K562 (cell line): ENCODE measurements at regions not wholly inside any gene's neighbourhood (a gene's known extent, or its start where the extent isn't known, plus 50 kb on each side); places are given as distances from the start of the nearest gene placed in this dataset.

Source experiments
- ATAC-seq: fragments of 200-7000 bp; cut with Tn5 transposase; 3 replicates; pipeline ENCODE4 v1.9.1; 2020; ENCODE audit warnings: moderate library complexity
- BruUV-seq: library from RNA; stranded (reverse); fragments of 400-500 nt; replicated peaks from 2 replicates; lab custom pipeline; 2021; lab: Mats Ljungman, UMichigan
- CTCF ChIA-PET: fragments of 300-600 bp; formaldehyde crosslinking; extraction: SDS; loops from one replicate; lab custom pipeline; 2021; ENCODE audit warnings: low intra/inter-chr PET ratio; lab: Yijun Ruan, JAX
- POLR2A ChIA-PET: fragments of 300-600, 350-650 bp; sonication (Branson Sonifier 250); formaldehyde crosslinking; extraction: SDS; loops from one replicate; lab custom pipeline; 2021; ENCODE audit warnings: antibody characterized with exemption, inconsistent platforms; lab: Yijun Ruan, JAX
- DNase-seq, 4 experiments: peaks; one replicate each; pipeline versions ENCODE4 v3.0.0 to v3.0.0-alpha.2; 2011 to 2018; ENCODE audit warnings: low spot score in 3 of 4, mixed read lengths in 3 of 4; ENCODE audit errors: extremely low read depth in 1 of 4
- FAIRE-seq: peaks from 2 replicates; lab custom pipeline; 2011; peaks lifted over from hg19 to GRCh38; lab: Jason Lieb, UNC
- H2AFZ ChIP-seq: 2 replicates; pipeline ENCODE4 v1.6.0; 2011; ENCODE audit warnings: low read depth, low read length, control low read depth, inconsistent platforms
- H3K27ac ChIP-seq: fragments of 200-600 bp; 3 replicates; pipeline ENCODE4 v1.8.0; 2011; ENCODE audit warnings: low read depth, mild to moderate bottlenecking, control low read depth, inconsistent platforms, low read length, moderate library complexity, mixed read lengths; ENCODE audit errors: extremely low read depth
- H3K27me3 ChIP-seq, 2 experiments: fragments of 300-600 bp in 1 of 2; 2 replicates in 1 of 2; 3 replicates in 1 of 2; pipeline versions ENCODE4 v1.6.0 to v1.8.0; 2011; ENCODE audit warnings: inconsistent platforms in 2 of 2, low read length in 2 of 2, mild to moderate bottlenecking in 1 of 2, mixed read lengths in 1 of 2, moderate library complexity in 1 of 2; ENCODE audit not compliant: control insufficient read depth in 2 of 2, insufficient read depth in 2 of 2
- H3K36me3 ChIP-seq: fragments of 300-600 bp; 3 replicates; pipeline ENCODE4 v1.8.0; 2011; ENCODE audit warnings: mild to moderate bottlenecking, low read length, inconsistent platforms; ENCODE audit not compliant: control insufficient read depth, insufficient read depth
- H3K4me1 ChIP-seq, 2 experiments: fragments of 200-600 bp in 1 of 2; replicated peaks in 1 of 2; 2 replicates in 1 of 2; 3 replicates in 1 of 2; pipeline versions ENCODE4 v1.5.1 to v1.8.0; 2011; ENCODE audit warnings: inconsistent platforms in 2 of 2, low read length in 2 of 2, mild to moderate bottlenecking in 1 of 2, mixed read lengths in 1 of 2, moderate library complexity in 1 of 2; ENCODE audit not compliant: control insufficient read depth in 2 of 2, insufficient read depth in 2 of 2
- H3K4me2 ChIP-seq: 2 replicates; pipeline ENCODE4 v1.6.1; 2011; ENCODE audit warnings: low read length, control low read depth, inconsistent platforms, mixed read lengths; ENCODE audit not compliant: insufficient read depth
- H3K4me3 ChIP-seq: fragments of 200-600 bp; sonication (generic), shearing (Covaris generic); 2 replicates; pipeline ENCODE4 v1.5.1; 2016; ENCODE audit warnings: control low read depth, inconsistent platforms
- H3K79me2 ChIP-seq: fragments of 200-600 bp; 3 replicates; pipeline ENCODE4 v1.8.0; 2011; ENCODE audit warnings: low read length, inconsistent platforms; ENCODE audit not compliant: control insufficient read depth, insufficient read depth
- H3K9ac ChIP-seq, 2 experiments: 2 replicates each; pipeline versions ENCODE4 v1.6.0 to v1.6.1; 2011; ENCODE audit warnings: low read depth in 2 of 2, low read length in 2 of 2, control low read depth in 1 of 2, inconsistent platforms in 1 of 2, mild to moderate bottlenecking in 1 of 2, mixed read lengths in 1 of 2; ENCODE audit not compliant: insufficient read depth in 1 of 2
- H3K9me1 ChIP-seq: one replicate; pipeline ENCODE4 v1.6.0; 2011; ENCODE audit warnings: inconsistent platforms, mild to moderate bottlenecking, low read length, moderate library complexity; ENCODE audit not compliant: control insufficient read depth, insufficient read depth
- H3K9me3 ChIP-seq: replicated peaks from 2 replicates; pipeline ENCODE4 v1.5.1; 2011; ENCODE audit warnings: low read depth, low read length, inconsistent platforms; ENCODE audit not compliant: control insufficient read depth, insufficient read depth
- H4K20me1 ChIP-seq: replicated peaks from 2 replicates; pipeline ENCODE4 v1.6.1; 2011; ENCODE audit warnings: low read length, inconsistent platforms, mixed read lengths; ENCODE audit not compliant: control insufficient read depth, insufficient read depth
- ARID1B ChIP-seq: fragments of 450-650 bp; IDR thresholded peaks from 2 replicates; pipeline ENCODE4 v1.6.1; 2016; ENCODE audit warnings: antibody characterized with exemption, mild to moderate bottlenecking, inconsistent platforms
- CCAR2 ChIP-seq: fragments of 200-400 bp; formaldehyde crosslinking; IDR thresholded peaks from 2 replicates; pipeline ENCODE4 v1.6.1; 2017; ENCODE audit warnings: mild to moderate bottlenecking, low read depth, low read length
- CREM ChIP-seq: IDR thresholded peaks from 2 replicates; pipeline ENCODE4 v1.6.1; 2014; ENCODE audit warnings: antibody characterized with exemption, low read depth
- HMBOX1 ChIP-seq: sonication (generic); IDR thresholded peaks from 2 replicates; pipeline ENCODE4 v1.6.1; 2016
- RAD21 ChIP-seq, 2 experiments: fragments of 250-450 bp in 1 of 2; fragments of 450-650 bp in 1 of 2; sonication (Bioruptor Pico) in 1 of 2; formaldehyde crosslinking in 1 of 2; IDR thresholded peaks in 1 of 2; conservative IDR thresholded peaks in 1 of 2; 2 replicates each; pipeline versions ENCODE4 v1.4.0 to v1.8.0; 2020 to 2022; ENCODE audit warnings: mild to moderate bottlenecking in 2 of 2, moderate library complexity in 1 of 2
- ZEB2 ChIP-seq: fragments of 450-650 bp; IDR thresholded peaks from 2 replicates; pipeline ENCODE4 v1.6.1; 2016
- ZNF407 ChIP-seq: fragments of 450-650 bp; IDR thresholded peaks from 2 replicates; pipeline ENCODE4 v1.6.1; 2016; ENCODE audit warnings: low read depth
- ZNF518B ChIP-seq: fragments of 250-450 bp; sonication (Bioruptor Pico); IDR thresholded peaks from 2 replicates; pipeline ENCODE4 v1.5.0; 2021; ENCODE audit warnings: mild to moderate bottlenecking, moderate library complexity
- ZNF696 ChIP-seq: fragments of 250-450 bp; sonication (Bioruptor Pico); conservative IDR thresholded peaks from 2 replicates; pipeline ENCODE4 v1.4.0; 2020; ENCODE audit warnings: mild to moderate bottlenecking, moderate library complexity
- WGBS: fragments of 100-300 bp; shearing (Covaris generic); methylation state at CpG from one replicate; pipeline ENCODE4 v1.1.6; 2016; ENCODE audit warnings: low coverage, mixed read lengths; ENCODE audit not compliant: insufficient coverage; ENCODE audit errors: missing lambda C conversion rate; 5-methylcytosine and 5-hydroxymethylcytosine counted together
- in situ Hi-C: fragments of 300-500 bp; cut with MboI; formaldehyde crosslinking; loops from 4 replicates; pipeline ENCODE4 v1.15.0; 2018; ENCODE audit warnings: inconsistent platforms, mixed read lengths
- intact Hi-C: fragments of 100-400 bp; cut with micrococcal nuclease; formaldehyde crosslinking; loops from 2 replicates; pipeline ENCODE4 v1.14.2; 2022

- Histone ChIP-seq H3K4me3 (no peak overlapping the region), H3K9ac (no peak overlapping the region), H3K79me2 (no peaks in the 10 kb centered on the region), H3K36me3 (no peaks in the 10 kb centered on the region), H3K27me3 (no peaks in the 10 kb centered on the region), H2AFZ (no peak overlapping the region), H3K9me1 (no peaks in the 10 kb centered on the region), H3K4me2 (no peak overlapping the region), H3K9me3 (no peaks in the 10 kb centered on the region), H4K20me1 (no peaks in the 10 kb centered on the region), H3K4me1 (no peaks in the 10 kb centered on the region), H3K27ac (no peak overlapping the region)
- 6% methylated on average over 2 of the region's 2 CpGs for WGBS
- ATAC-seq, result peak; percentile 51; the same call in 1 of the 3 replicates
- intact Hi-C loops (loop anchor here (2.0 to 10.0 kb wide), 4 partner anchors 562 to 1246 kb away; no protein-coding TSS in a partner anchor), in situ Hi-C loops (loop anchor here (10.0 to 25.0 kb wide), 3 partner anchors 1080 to 1255 kb away; no protein-coding TSS in a partner anchor)
- DNase-seq, result peak; percentile 15 to 32 (median 24)
- BruUV-seq, result no TSS peak
- ChIA-PET CTCF (interaction anchor here (1.3 to 1.7 kb wide), 2 partner anchors 1089 to 1123 kb away, joined by 5 to 12 read pairs; no protein-coding TSS in a partner anchor), POLR2A (interaction anchor here (0.6 kb wide), 1 partner anchor 1122 kb away, joined by 4 read pairs; no protein-coding TSS in a partner anchor)
- peak; percentile 23 for FAIRE-seq
- TF ChIP-seq ZNF518B, result no peak
- no peak for TF ChIP-seq CREM
- TF ChIP-seq RAD21 (CRISPR knock-in tag; conservative IDR thresholded peaks at IDR 0.05 in 1 of 2, IDR thresholded peaks at IDR 0.05 in 1 of 2), result peak; percentile 57 to 70
- no peak for TF ChIP-seq ZEB2
- no peak for TF ChIP-seq HMBOX1
- TF ChIP-seq ZNF696 (CRISPR knock-in tag), result no peak
- no peak for TF ChIP-seq ZNF407
- TF ChIP-seq ARID1B, result no peak
- TF ChIP-seq CCAR2, result no peak
Observed at GRCh38 chr7:81482600-81483186, 287.2 kb downstream of the HGF start.
